Neuron (in vitro differentiated cells): ENCODE measurements at regions not wholly inside any gene's neighbourhood (a gene's known extent, or its start where the extent isn't known, plus 50 kb on each side); places are given as distances from the start of the nearest gene placed in this dataset.

Experiments used
- H2AFZ ChIP-seq: one replicate; pipeline ENCODE4 v1.6.1; 2013; ENCODE audit warnings: low read depth, mild to moderate bottlenecking, inconsistent platforms, low read length, moderate library complexity
- H3K27me3 ChIP-seq: one replicate; pipeline ENCODE4 v1.6.1; 2013; ENCODE audit warnings: low read length; ENCODE audit not compliant: insufficient read depth
- H3K36me3 ChIP-seq: one replicate; pipeline ENCODE4 v1.6.1; 2013; ENCODE audit warnings: low read length; ENCODE audit not compliant: insufficient read depth
- H3K4me1 ChIP-seq: one replicate; pipeline ENCODE4 v1.6.1; 2013; ENCODE audit warnings: low read length; ENCODE audit not compliant: insufficient read depth
- H3K4me3 ChIP-seq: 2 replicates; pipeline ENCODE4 v1.5.1; 2013; ENCODE audit warnings: mild to moderate bottlenecking, low read length, moderate library complexity
- H3K9me3 ChIP-seq: one replicate; pipeline ENCODE4 v1.6.1; 2013; ENCODE audit warnings: low read length

DNA sequence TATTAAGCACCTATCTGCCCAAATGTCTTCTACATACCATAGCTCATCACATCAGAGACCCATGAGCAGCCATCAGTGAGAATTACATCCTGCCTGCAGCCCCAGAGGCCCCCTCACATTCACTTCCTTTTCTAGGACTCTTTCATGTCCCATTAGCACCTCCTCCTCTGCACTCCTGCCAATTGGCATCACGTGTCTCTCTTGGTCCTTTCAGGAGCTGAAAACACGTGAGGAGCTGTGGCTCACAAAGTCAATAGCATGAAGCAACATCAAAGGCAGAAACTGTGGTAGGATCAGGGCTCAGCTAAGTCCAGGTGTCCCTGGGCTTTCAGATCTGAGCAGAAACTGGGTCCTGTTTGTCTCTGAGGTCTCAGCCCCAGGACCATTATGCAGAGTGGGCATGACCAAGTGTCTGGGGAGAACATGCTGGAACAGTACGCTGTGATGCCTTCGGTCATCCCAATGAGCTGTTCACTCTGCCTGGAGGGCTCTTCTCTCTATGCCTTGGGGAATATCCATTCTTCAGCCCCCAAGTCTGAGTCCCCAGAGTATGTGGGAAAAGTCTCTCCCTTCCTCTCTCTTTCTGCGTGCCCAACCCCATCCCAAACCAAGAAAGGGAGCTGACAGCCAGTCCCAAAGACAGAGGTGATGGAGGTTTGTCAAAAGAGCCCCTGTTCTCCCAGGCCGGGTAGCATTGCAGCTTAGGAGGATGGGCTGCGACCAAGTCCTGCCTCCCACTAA lies 457.0 kb upstream of the CDH5 start:
- no peaks in the 10 kb centered on the region for H3K9me3 ChIP-seq
- peaks cover 10% of the 10 kb centered on the region for H3K4me1 ChIP-seq
- no peak overlapping the region for H3K4me3 ChIP-seq
- H2AFZ ChIP-seq: no peak overlapping the region
- no peaks in the 10 kb centered on the region for H3K27me3 ChIP-seq
- no peaks in the 10 kb centered on the region for H3K36me3 ChIP-seq

DNA sequence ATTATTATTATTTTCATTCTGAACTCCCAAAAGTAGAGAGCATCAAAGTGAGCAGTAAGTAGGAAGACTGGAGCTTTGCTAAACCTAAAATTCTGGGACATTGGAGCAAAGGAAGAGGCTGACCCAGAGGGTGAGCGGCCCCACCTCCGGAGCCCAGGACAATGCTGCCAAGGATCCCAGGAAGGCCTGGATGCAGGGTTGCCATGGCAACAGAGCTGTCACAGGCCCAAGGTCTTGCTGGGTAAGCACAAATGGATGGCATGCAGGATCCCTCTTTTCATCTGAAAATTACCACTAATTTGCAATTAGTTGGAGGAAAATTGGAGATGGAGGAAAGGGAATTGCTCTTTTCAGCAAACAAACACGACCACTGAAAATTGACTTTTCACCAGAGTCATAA lies 457.9 kb upstream of the CDH5 start:
- H3K36me3 ChIP-seq: no peaks in the 10 kb centered on the region
- H3K9me3 ChIP-seq: no peaks in the 10 kb centered on the region
- H3K4me3 ChIP-seq: no peak overlapping the region
- peaks cover 10% of the 10 kb centered on the region for H3K4me1 ChIP-seq
- no peak overlapping the region for H2AFZ ChIP-seq
- no peaks in the 10 kb centered on the region for H3K27me3 ChIP-seq

DNA sequence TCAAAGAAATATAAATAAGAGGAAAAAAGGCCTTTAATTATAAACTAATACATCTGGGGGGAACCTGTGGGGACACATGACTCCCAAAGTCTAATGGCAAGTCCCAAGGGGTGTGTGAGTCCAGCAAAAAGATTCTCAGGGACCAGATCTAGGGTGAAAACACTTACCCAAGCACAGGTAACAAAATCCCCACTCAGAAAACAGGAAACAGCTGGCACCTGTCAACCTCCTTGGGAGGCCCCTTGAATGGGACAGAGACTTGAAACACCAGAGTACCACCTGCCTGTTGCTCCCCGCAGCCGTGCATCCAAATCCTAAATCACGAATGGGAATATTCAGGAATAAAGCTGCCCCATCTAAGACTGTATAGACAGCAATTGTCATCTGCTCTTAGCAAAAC lies 461.2 kb upstream of the CDH5 start:
- Histone ChIP-seq H3K4me3 (no peak overlapping the region), H3K4me1 (peaks cover 10% of the 10 kb centered on the region), H3K9me3 (no peaks in the 10 kb centered on the region), H3K27me3 (no peaks in the 10 kb centered on the region), H2AFZ (no peak overlapping the region), H3K36me3 (no peaks in the 10 kb centered on the region)

DNA sequence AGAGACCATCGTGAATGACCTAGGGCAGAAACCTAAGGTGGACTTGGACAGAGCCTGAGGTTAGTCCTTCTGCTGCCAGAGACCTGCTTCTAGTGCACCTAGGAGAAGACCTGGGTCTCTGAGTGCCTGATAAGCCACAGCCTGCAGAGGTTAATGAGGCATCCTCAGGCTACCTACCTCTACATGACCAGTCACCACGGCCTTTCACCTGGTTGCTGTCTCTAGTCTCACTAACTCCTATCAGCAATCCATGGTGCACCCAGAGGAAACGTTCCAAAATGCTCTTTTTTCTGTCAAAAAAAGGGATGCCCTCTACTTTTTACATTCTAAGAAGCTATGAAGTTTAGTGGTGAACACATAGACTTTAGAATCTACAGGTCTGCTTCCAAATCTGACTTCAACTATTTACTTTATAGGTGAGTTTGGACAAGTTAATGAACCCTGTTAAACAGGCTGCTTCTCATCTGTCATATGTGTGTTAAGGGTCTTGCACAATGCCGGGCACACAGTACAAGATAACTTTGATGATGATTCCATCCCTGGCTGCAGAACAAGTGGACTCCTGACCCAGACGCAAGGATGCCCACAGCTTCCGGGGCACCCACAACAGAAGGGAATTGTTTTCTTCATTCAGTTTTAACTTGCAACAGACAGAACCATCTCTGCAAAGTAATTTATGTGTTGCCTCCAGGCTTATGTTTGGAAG lies 469.9 kb upstream of the CDH5 start:
- H3K9me3 ChIP-seq: no peaks in the 10 kb centered on the region
- H3K4me1 ChIP-seq: no peaks in the 10 kb centered on the region
- H2AFZ ChIP-seq: no peak overlapping the region
- H3K27me3 ChIP-seq: no peaks in the 10 kb centered on the region
- H3K4me3 ChIP-seq: no peak overlapping the region
- H3K36me3 ChIP-seq: no peaks in the 10 kb centered on the region

DNA sequence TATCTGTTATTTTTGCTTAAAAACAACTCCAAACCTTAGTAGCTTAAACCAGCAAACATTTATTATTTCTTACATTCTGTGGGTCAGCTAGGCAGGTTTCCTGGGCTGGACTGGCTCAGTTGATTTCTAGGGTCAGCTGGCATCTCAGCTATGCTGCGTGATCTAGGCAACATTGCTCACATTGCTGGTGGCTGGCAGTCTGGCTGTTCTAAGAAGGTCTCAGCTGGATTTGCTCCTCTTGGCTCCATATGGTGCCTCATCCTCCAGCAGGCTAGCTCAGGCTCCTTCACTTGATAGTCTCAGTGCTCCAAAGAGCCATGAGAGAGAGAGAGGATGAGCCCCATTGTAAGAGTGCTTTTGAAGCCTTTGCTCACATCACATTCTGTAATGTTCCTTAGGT lies 470.6 kb upstream of the CDH5 start:
- Histone ChIP-seq H2AFZ (no peak overlapping the region), H3K27me3 (no peaks in the 10 kb centered on the region), H3K4me3 (no peak overlapping the region), H3K36me3 (no peaks in the 10 kb centered on the region), H3K9me3 (no peaks in the 10 kb centered on the region), H3K4me1 (no peaks in the 10 kb centered on the region)

DNA sequence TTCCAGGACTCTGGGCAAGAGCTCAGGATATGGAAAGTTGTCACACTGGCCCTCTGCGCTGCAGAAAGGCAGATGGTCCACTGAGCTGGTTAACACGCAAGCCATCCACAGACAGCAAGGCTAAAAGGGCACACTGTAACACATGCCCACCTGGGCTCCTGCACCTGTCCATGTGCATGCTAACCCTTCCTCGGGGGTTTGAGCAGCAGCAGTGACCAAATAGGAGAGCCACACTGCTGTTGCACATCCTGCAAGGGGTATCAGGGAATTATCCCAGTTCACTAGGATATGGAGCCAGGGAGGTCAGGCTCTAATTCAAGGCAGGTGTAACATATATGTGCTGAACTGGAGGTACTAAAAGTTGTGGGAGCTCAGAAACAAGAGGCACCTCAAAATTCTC lies 471.0 kb upstream of the CDH5 start:
- Histone ChIP-seq H3K4me1 (no peaks in the 10 kb centered on the region), H3K36me3 (no peaks in the 10 kb centered on the region), H3K4me3 (no peak overlapping the region), H2AFZ (no peak overlapping the region), H3K9me3 (no peaks in the 10 kb centered on the region), H3K27me3 (no peaks in the 10 kb centered on the region)

DNA sequence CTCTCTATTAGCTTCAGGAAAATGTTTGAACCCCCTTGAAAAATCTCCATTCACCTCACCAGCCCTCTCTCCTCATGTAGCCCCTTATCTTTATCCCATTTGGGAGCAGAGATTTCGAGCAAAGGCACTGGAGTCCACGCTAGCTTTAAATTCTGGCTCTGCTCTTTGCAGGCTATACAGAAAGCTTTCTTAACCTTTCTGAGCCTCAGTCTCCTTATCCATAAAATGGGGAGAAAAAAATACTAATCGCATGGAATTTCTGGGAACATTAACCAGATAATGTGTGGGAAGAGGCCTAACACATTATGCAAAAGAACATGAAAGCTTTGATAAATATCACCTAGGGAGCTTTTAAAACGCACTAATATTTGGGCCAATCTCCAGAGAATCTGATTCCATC lies 476.3 kb upstream of the CDH5 start:
- no peaks in the 10 kb centered on the region for H3K9me3 ChIP-seq
- H3K27me3 ChIP-seq: no peaks in the 10 kb centered on the region
- H2AFZ ChIP-seq: no peak overlapping the region
- no peaks in the 10 kb centered on the region for H3K4me1 ChIP-seq
- H3K4me3 ChIP-seq: no peak overlapping the region
- no peaks in the 10 kb centered on the region for H3K36me3 ChIP-seq

DNA sequence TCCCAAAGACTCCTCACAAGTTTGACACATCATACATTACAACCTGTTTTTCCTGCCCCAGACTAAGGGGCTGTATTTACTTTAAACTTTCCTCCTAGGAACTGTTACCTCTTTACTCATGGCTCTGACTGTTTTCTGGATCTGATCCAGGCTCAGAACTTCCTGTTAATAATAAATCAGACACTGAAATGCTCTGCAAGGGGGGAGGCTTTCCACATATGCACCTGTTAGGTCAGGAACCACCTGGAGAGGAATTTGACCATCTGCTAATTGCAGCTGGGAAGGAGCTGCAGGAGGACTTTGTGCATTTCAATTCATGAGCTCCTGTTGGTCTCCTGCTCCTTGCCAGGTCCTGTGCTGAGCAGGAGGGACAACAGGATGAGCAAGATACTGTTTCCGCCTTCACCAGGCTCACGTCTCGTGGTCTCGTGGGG lies 476.9 kb upstream of the CDH5 start:
- Histone ChIP-seq H3K36me3 (no peaks in the 10 kb centered on the region), H3K9me3 (no peaks in the 10 kb centered on the region), H3K4me1 (no peaks in the 10 kb centered on the region), H3K4me3 (no peak overlapping the region), H2AFZ (no peak overlapping the region), H3K27me3 (no peaks in the 10 kb centered on the region)

DNA sequence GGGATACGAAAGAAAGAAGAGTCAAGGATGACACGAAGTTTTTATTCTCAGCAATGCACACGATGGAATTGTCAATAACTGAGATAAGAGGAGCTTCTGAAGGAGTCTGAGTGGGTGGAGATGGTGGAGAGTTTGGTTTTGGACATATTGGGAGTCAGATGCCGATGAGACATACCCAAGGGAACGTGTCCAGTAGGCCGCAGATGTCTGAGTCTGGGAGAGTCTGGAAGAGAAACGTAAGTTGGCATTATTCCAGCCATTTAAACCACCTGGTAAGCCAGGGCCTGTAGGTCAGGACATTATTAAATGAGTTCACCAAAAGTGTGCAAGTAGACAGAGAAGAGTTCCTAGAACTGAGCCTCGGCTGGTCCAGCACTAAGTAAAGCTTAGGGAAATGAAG lies 478.3 kb upstream of the CDH5 start:
- no peaks in the 10 kb centered on the region for H3K36me3 ChIP-seq
- no peaks in the 10 kb centered on the region for H3K9me3 ChIP-seq
- no peaks in the 10 kb centered on the region for H3K4me1 ChIP-seq
- H3K4me3 ChIP-seq: no peak overlapping the region
- H3K27me3 ChIP-seq: no peaks in the 10 kb centered on the region
- H2AFZ ChIP-seq: no peak overlapping the region

DNA sequence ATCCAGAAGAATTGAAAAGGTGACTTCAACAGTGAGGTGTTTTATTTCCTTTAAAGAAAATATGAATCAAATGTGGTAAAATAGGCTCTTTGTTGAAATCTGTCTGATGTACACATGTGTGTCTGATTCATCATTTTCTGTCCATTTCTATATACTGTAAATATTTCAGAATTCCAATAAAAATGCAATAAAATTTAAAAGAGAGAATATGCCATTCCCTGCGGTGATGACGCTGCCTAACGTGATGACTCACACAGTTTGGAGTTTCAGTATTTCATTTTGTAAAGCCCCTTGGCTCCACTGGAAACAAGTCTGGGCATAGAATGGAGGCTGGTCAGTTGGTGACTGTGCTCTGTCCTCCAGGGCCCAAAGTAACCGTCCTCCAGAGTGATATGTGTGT lies 482.5 kb upstream of the CDH5 start:
- H3K36me3 ChIP-seq: no peaks in the 10 kb centered on the region
- H2AFZ ChIP-seq: no peak overlapping the region
- no peaks in the 10 kb centered on the region for H3K27me3 ChIP-seq

DNA sequence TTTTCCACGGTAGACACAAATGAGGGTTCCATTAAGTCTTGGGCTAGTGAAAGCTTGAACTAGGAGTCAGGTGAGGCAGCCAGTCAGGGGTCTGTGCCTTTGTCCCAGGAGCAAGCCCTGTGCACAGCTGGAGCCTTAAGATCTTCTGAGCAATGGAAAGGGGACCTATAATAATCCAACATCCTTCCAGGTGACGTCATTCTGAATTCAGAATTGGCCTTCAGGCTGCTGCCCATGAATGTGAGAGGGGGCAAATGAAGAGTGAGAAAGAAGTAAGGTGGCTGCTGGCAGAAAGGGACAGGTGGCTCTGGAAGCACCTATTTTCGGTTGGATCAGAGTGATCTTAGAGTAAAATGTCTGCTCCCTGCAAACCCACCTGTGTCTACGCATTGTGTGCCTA lies 488.1 kb upstream of the CDH5 start:
- Histone ChIP-seq H3K36me3 (no peaks in the 10 kb centered on the region), H2AFZ (no peak overlapping the region)

More for the DNA sequence above, 482.5 kb upstream of the CDH5 start:
- H3K9me3 ChIP-seq: no peaks in the 10 kb centered on the region
- H3K4me3 ChIP-seq: no peak overlapping the region
- no peaks in the 10 kb centered on the region for H3K4me1 ChIP-seq

DNA sequence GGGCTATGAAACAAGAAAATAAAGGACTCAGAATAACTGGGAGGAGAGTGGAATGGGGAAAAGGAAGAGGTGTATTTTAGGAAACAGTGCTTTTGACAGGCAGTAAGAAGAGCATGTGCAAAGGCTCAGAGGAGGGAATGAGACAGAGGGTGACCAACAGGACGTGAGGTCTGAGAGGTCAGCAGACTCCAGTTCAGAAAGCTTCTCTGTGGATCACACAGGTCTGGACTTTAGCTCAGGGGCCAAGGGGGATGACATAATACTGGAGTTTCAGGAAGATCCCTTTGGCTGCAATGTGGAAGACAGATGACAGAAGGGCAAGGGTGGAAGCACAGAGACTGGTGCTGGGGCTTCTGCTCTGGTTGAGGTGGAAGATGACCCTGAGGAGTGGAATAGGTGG lies 489.9 kb upstream of the CDH5 start:
- H2AFZ ChIP-seq: no peak overlapping the region
- H3K36me3 ChIP-seq: no peaks in the 10 kb centered on the region
- no peaks in the 10 kb centered on the region for H3K9me3 ChIP-seq
- H3K4me1 ChIP-seq: no peaks in the 10 kb centered on the region
- no peak overlapping the region for H3K4me3 ChIP-seq
- H3K27me3 ChIP-seq: no peaks in the 10 kb centered on the region

More for the DNA sequence above, 488.1 kb upstream of the CDH5 start:
- no peaks in the 10 kb centered on the region for H3K4me1 ChIP-seq
- H3K27me3 ChIP-seq: no peaks in the 10 kb centered on the region
- no peaks in the 10 kb centered on the region for H3K9me3 ChIP-seq
- no peak overlapping the region for H3K4me3 ChIP-seq

DNA sequence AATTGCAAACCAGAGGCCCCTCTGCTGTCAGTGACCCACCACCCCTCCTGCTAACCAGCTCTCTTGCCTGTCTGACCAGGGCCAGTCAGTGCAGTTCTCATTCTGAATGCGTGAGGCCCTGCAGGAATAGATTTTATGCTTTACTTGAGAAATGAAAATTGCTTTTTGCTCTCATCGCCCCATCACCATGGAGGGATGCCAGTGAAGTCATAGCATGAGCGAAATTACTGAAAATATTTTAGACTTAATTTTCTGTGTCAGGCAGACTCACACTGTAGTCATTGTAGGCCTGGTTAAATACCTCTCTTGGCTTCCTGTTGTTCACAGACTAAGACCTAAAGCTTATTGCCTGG lies 490.5 kb upstream of the CDH5 start:
- Histone ChIP-seq H3K9me3 (no peaks in the 10 kb centered on the region), H3K4me3 (no peak overlapping the region), H3K4me1 (no peaks in the 10 kb centered on the region), H2AFZ (no peak overlapping the region), H3K27me3 (no peaks in the 10 kb centered on the region), H3K36me3 (no peaks in the 10 kb centered on the region)
